ENCODE measurements at regions not wholly inside any gene's neighbourhood (a gene's known extent, or its start where the extent isn't known, plus 50 kb on each side); places are given as distances from the start of the nearest gene placed in this dataset.
"Not testable (repeated sequence)": the region's sequence is repeated elsewhere in the genome, so short reads cannot be mapped to it uniquely, and the experiment has no call there.

GRCh38 chr20:30813412-30814311 is 443.8 kb upstream of the DEFB115 start:
- TF ChIP-seq CTCF (conservative IDR thresholded peaks at IDR 0.05); EZH2 (IDR thresholded peaks at IDR 0.05; ENCODE audit: low read depth): not testable (repeated sequence)

All from PC-9 (cell line).